ENCODE measurements at regions not wholly inside any gene's neighbourhood (a gene's known extent, or its start where the extent isn't known, plus 50 kb on each side); places are given as distances from the start of the nearest gene placed in this dataset.

- TF ChIP-seq TEAD4 (CRISPR knock-in tag; IDR thresholded peaks at IDR 0.05): no peak
- no peak for TF ChIP-seq ELF4 (CRISPR knock-in tag; IDR thresholded peaks at IDR 0.05; ENCODE audit: low read depth)
- TF ChIP-seq ZNF416 (CRISPR knock-in tag; IDR thresholded peaks at IDR 0.05): no peak
- no peak for TF ChIP-seq ATF6 (CRISPR knock-in tag; IDR thresholded peaks at IDR 0.05)
- TF ChIP-seq FOXK1 (CRISPR knock-in tag; IDR thresholded peaks at IDR 0.05): no peak
- TF ChIP-seq ZNF532 (CRISPR knock-in tag; IDR thresholded peaks at IDR 0.05; ENCODE audit: borderline replicate concordance): no peak
- TF ChIP-seq, protein P1, sequence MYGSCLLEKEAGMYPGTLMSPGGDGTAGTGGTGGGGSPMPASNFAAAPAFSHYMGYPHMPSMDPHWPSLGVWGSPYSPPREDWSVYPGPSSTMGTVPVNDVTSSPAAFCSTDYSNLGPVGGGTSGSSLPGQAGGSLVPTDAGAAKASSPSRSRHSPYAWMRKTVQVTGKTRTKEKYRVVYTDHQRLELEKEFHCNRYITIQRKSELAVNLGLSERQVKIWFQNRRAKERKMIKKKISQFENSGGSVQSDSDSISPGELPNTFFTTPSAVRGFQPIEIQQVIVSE (CRISPR knock-in tag; IDR thresholded peaks at IDR 0.05; ENCODE audit: borderline replicate concordance): no peak
- TF ChIP-seq, protein P2, sequence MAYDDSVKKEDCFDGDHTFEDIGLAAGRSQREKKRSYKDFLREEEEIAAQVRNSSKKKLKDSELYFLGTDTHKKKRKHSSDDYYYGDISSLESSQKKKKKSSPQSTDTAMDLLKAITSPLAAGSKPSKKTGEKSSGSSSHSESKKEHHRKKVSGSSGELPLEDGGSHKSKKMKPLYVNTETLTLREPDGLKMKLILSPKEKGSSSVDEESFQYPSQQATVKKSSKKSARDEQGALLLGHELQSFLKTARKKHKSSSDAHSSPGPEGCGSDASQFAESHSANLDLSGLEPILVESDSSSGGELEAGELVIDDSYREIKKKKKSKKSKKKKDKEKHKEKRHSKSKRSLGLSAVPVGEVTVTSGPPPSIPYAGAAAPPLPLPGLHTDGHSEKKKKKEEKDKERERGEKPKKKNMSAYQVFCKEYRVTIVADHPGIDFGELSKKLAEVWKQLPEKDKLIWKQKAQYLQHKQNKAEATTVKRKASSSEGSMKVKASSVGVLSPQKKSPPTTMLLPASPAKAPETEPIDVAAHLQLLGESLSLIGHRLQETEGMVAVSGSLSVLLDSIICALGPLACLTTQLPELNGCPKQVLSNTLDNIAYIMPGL (CRISPR knock-in tag; IDR thresholded peaks at IDR 0.05): no peak
- no peak for TF ChIP-seq ATF1 (CRISPR knock-in tag; IDR thresholded peaks at IDR 0.05)
- no peak for TF ChIP-seq CBFB (CRISPR knock-in tag; IDR thresholded peaks at IDR 0.05; ENCODE audit: low read depth)
- no peak for DNase-seq (ENCODE audit: low spot score)
- peaks cover 8% of the 10 kb centered on the region for H3K4me1 Mint-ChIP-seq
- no peak overlapping the region for H3K4me3 Mint-ChIP-seq
- ChIA-PET POLR2A (no interaction called here), CTCF (no interaction called here)
- H3K27me3 Mint-ChIP-seq (ENCODE audit: low read depth): no peaks in the 10 kb centered on the region
- no peak for ATAC-seq
- H3K36me3 Mint-ChIP-seq: no peaks in the 10 kb centered on the region
- H3K9me3 Mint-ChIP-seq: no peaks in the 10 kb centered on the region
- no peak overlapping the region for H3K27ac Mint-ChIP-seq
Observed at GRCh38 chr9:88775559-88775958, 215.7 kb upstream of the S1PR3 start.

GRCh38 chr9:88775966-88776365 is 215.3 kb upstream of the S1PR3 start:
- Mint-ChIP-seq H3K27ac (no peak overlapping the region), H3K27me3 (ENCODE audit: low read depth) (no peaks in the 10 kb centered on the region), H3K9me3 (no peaks in the 10 kb centered on the region), H3K4me3 (no peak overlapping the region), H3K36me3 (no peaks in the 10 kb centered on the region), H3K4me1 (peaks cover 8% of the 10 kb centered on the region)
- ChIA-PET CTCF (no interaction called here), POLR2A (no interaction called here)
- DNase-seq (ENCODE audit: low spot score) (no peak), ATAC-seq (no peak)
- TF ChIP-seq, protein P3, sequence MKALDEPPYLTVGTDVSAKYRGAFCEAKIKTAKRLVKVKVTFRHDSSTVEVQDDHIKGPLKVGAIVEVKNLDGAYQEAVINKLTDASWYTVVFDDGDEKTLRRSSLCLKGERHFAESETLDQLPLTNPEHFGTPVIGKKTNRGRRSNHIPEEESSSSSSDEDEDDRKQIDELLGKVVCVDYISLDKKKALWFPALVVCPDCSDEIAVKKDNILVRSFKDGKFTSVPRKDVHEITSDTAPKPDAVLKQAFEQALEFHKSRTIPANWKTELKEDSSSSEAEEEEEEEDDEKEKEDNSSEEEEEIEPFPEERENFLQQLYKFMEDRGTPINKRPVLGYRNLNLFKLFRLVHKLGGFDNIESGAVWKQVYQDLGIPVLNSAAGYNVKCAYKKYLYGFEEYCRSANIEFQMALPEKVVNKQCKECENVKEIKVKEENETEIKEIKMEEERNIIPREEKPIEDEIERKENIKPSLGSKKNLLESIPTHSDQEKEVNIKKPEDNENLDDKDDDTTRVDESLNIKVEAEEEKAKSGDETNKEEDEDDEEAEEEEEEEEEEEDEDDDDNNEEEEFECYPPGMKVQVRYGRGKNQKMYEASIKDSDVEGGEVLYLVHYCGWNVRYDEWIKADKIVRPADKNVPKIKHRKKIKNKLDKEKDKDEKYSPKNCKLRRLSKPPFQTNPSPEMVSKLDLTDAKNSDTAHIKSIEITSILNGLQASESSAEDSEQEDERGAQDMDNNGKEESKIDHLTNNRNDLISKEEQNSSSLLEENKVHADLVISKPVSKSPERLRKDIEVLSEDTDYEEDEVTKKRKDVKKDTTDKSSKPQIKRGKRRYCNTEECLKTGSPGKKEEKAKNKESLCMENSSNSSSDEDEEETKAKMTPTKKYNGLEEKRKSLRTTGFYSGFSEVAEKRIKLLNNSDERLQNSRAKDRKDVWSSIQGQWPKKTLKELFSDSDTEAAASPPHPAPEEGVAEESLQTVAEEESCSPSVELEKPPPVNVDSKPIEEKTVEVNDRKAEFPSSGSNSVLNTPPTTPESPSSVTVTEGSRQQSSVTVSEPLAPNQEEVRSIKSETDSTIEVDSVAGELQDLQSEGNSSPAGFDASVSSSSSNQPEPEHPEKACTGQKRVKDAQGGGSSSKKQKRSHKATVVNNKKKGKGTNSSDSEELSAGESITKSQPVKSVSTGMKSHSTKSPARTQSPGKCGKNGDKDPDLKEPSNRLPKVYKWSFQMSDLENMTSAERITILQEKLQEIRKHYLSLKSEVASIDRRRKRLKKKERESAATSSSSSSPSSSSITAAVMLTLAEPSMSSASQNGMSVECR (CRISPR knock-in tag; IDR thresholded peaks at IDR 0.05; ENCODE audit: borderline replicate concordance): no peak
- TF ChIP-seq, protein P4, sequence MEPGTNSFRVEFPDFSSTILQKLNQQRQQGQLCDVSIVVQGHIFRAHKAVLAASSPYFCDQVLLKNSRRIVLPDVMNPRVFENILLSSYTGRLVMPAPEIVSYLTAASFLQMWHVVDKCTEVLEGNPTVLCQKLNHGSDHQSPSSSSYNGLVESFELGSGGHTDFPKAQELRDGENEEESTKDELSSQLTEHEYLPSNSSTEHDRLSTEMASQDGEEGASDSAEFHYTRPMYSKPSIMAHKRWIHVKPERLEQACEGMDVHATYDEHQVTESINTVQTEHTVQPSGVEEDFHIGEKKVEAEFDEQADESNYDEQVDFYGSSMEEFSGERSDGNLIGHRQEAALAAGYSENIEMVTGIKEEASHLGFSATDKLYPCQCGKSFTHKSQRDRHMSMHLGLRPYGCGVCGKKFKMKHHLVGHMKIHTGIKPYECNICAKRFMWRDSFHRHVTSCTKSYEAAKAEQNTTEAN (CRISPR knock-in tag; IDR thresholded peaks at IDR 0.05): no peak
- no peak for TF ChIP-seq JUN (CRISPR knock-in tag; IDR thresholded peaks at IDR 0.05)
- TF ChIP-seq ELF4 (CRISPR knock-in tag; IDR thresholded peaks at IDR 0.05; ENCODE audit: low read depth): no peak
- TF ChIP-seq SOX15 (CRISPR knock-in tag; IDR thresholded peaks at IDR 0.05): no peak
- no peak for TF ChIP-seq ATF6 (CRISPR knock-in tag; IDR thresholded peaks at IDR 0.05)
- TF ChIP-seq OVOL2 (CRISPR knock-in tag; IDR thresholded peaks at IDR 0.05; ENCODE audit: borderline replicate concordance): no peak

Measured in WTC11 (cell line).